ENCODE measurements at regions not wholly inside any gene's neighbourhood (a gene's known extent, or its start where the extent isn't known, plus 50 kb on each side); places are given as distances from the start of the nearest gene placed in this dataset.

DNA sequence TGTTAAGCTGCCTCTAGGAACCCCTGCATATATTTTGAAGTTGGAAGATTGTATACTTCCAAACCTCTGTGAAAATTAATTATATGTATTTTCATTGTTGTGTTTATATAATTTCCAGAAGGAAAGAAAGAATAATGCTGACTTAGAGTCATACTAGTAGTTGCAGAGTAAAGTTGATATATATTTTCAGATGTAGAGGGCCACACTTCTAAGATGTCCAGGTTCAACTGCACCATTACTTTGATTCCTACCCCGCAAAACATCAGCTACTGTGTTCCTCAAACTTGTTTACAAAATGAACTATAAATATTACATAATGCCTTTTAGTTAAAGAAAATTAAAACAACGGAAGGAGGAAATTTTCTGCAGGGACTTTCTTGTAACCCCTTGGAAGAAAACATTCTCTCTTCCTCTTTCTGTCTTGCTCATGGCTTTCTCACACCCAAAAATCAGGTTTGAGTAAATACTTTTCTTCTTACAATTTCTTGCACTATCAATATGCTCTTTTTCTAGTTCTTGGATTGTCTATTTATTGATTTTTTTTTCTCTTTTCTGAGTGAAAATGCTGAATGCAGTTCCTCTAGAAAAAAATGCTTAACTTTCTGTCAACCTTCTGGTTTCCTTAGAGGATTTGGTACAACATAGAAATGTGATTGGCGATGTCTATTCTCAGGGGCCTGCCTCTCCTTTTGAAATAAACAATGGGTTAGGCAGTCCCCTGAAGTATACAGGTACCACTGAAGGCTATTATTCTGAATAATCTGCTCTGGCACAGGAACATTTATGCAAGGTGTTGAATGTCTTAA, 867.8 kb downstream of the TTLL7 start (continued):
- TF ChIP-seq, protein P1, sequence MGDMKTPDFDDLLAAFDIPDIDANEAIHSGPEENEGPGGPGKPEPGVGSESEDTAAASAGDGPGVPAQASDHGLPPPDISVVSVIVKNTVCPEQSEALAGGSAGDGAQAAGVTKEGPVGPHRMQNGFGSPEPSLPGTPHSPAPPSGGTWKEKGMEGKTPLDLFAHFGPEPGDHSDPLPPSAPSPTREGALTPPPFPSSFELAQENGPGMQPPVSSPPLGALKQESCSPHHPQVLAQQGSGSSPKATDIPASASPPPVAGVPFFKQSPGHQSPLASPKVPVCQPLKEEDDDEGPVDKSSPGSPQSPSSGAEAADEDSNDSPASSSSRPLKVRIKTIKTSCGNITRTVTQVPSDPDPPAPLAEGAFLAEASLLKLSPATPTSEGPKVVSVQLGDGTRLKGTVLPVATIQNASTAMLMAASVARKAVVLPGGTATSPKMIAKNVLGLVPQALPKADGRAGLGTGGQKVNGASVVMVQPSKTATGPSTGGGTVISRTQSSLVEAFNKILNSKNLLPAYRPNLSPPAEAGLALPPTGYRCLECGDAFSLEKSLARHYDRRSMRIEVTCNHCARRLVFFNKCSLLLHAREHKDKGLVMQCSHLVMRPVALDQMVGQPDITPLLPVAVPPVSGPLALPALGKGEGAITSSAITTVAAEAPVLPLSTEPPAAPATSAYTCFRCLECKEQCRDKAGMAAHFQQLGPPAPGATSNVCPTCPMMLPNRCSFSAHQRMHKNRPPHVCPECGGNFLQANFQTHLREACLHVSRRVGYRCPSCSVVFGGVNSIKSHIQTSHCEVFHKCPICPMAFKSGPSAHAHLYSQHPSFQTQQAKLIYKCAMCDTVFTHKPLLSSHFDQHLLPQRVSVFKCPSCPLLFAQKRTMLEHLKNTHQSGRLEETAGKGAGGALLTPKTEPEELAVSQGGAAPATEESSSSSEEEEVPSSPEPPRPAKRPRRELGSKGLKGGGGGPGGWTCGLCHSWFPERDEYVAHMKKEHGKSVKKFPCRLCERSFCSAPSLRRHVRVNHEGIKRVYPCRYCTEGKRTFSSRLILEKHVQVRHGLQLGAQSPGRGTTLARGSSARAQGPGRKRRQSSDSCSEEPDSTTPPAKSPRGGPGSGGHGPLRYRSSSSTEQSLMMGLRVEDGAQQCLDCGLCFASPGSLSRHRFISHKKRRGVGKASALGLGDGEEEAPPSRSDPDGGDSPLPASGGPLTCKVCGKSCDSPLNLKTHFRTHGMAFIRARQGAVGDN (IDR thresholded peaks at IDR 0.05), result no peak
- TF ChIP-seq SIX5 (IDR thresholded peaks at IDR 0.05; ENCODE audit: low read depth, low read length, severe bottlenecking) (no peak), RELA (IDR thresholded peaks at IDR 0.05; ENCODE audit: borderline replicate concordance, partially characterized antibody) (no peak), RFX5 (IDR thresholded peaks at IDR 0.05; ENCODE audit: low read depth, low read length) (no peak), POLR2A (IDR thresholded peaks at IDR 0.05; ENCODE audit: low read depth, low read length) (no peak), SP1 (IDR thresholded peaks at IDR 0.05; ENCODE audit: low read depth, low read length) (no peak), NFYB (IDR thresholded peaks at IDR 0.05; ENCODE audit: insufficient read depth, low read depth, low read length) (no peak), DPF2 (IDR thresholded peaks at IDR 0.05) (peak; percentile 59; the same call in 1 of the 2 replicates), CEBPB (IDR thresholded peaks at IDR 0.05; ENCODE audit: borderline replicate concordance in 1 of 2, low read depth in 2 of 2, low read length in 2 of 2) (no peak), CBX3 (IDR thresholded peaks at IDR 0.05; ENCODE audit: borderline replicate concordance, low read depth) (no peak), POU2F2 (IDR thresholded peaks at IDR 0.05; ENCODE audit: borderline replicate concordance, low read depth, low read length) (no peak), ZNF24 (IDR thresholded peaks at IDR 0.05) (no peak), WRNIP1 (IDR thresholded peaks at IDR 0.05; ENCODE audit: borderline replicate concordance, low read depth, low read length) (no peak), STAT3 (IDR thresholded peaks at IDR 0.05; ENCODE audit: low read depth, low read length) (no peak), PAX8 (IDR thresholded peaks at IDR 0.05) (no peak), ZNF217 (IDR thresholded peaks at IDR 0.05) (0 out of 2 replicates have a peak, but pooled peaks have one; percentile 23), ZZZ3 (IDR thresholded peaks at IDR 0.05; ENCODE audit: control insufficient read depth, insufficient read length, low read depth) (no peak), KDM1A (IDR thresholded peaks at IDR 0.05; ENCODE audit: borderline replicate concordance) (no peak)
- TF ChIP-seq, protein P2, sequence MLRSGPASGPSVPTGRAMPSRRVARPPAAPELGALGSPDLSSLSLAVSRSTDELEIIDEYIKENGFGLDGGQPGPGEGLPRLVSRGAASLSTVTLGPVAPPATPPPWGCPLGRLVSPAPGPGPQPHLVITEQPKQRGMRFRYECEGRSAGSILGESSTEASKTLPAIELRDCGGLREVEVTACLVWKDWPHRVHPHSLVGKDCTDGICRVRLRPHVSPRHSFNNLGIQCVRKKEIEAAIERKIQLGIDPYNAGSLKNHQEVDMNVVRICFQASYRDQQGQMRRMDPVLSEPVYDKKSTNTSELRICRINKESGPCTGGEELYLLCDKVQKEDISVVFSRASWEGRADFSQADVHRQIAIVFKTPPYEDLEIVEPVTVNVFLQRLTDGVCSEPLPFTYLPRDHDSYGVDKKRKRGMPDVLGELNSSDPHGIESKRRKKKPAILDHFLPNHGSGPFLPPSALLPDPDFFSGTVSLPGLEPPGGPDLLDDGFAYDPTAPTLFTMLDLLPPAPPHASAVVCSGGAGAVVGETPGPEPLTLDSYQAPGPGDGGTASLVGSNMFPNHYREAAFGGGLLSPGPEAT (IDR thresholded peaks at IDR 0.05; ENCODE audit: low read depth), result peak; percentile 75
- TF ChIP-seq, protein P3, sequence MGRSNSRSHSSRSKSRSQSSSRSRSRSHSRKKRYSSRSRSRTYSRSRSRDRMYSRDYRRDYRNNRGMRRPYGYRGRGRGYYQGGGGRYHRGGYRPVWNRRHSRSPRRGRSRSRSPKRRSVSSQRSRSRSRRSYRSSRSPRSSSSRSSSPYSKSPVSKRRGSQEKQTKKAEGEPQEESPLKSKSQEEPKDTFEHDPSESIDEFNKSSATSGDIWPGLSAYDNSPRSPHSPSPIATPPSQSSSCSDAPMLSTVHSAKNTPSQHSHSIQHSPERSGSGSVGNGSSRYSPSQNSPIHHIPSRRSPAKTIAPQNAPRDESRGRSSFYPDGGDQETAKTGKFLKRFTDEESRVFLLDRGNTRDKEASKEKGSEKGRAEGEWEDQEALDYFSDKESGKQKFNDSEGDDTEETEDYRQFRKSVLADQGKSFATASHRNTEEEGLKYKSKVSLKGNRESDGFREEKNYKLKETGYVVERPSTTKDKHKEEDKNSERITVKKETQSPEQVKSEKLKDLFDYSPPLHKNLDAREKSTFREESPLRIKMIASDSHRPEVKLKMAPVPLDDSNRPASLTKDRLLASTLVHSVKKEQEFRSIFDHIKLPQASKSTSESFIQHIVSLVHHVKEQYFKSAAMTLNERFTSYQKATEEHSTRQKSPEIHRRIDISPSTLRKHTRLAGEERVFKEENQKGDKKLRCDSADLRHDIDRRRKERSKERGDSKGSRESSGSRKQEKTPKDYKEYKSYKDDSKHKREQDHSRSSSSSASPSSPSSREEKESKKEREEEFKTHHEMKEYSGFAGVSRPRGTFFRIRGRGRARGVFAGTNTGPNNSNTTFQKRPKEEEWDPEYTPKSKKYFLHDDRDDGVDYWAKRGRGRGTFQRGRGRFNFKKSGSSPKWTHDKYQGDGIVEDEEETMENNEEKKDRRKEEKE (IDR thresholded peaks at IDR 0.05), result no peak
- TF ChIP-seq, protein P4, sequence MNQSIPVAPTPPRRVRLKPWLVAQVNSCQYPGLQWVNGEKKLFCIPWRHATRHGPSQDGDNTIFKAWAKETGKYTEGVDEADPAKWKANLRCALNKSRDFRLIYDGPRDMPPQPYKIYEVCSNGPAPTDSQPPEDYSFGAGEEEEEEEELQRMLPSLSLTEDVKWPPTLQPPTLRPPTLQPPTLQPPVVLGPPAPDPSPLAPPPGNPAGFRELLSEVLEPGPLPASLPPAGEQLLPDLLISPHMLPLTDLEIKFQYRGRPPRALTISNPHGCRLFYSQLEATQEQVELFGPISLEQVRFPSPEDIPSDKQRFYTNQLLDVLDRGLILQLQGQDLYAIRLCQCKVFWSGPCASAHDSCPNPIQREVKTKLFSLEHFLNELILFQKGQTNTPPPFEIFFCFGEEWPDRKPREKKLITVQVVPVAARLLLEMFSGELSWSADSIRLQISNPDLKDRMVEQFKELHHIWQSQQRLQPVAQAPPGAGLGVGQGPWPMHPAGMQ (IDR thresholded peaks at IDR 0.05; ENCODE audit: borderline replicate concordance), result no peak
